A673 (cell line): ENCODE measurements at regions not wholly inside any gene's neighbourhood (a gene's known extent, or its start where the extent isn't known, plus 50 kb on each side); places are given as distances from the start of the nearest gene placed in this dataset.

Experiments used
- BruUV-seq: library from RNA; stranded (reverse); fragments of 400-500 nt; replicated peaks from 2 replicates; lab custom pipeline; 2021; lab: Mats Ljungman, UMichigan
- CTCF ChIA-PET: fragments of 300-600 bp; sonication (Branson Sonifier 250); formaldehyde crosslinking; loops from one replicate; lab custom pipeline; 2022; ENCODE audit warnings: antibody characterized with exemption; lab: Charles Lee
- POLR2A ChIA-PET: fragments of 300-600 bp; sonication (Branson Sonifier 250); formaldehyde crosslinking; loops from one replicate; lab custom pipeline; 2022; ENCODE audit warnings: antibody characterized with exemption; ENCODE audit not compliant: low non-redundant PET; lab: Charles Lee
- DNase-seq: peaks from one replicate; pipeline ENCODE4 v3.0.0-alpha.2; 2015; ENCODE audit warnings: low spot score
- H3K27ac ChIP-seq: fragments of 200-600 bp; sonication (generic); 2 replicates; pipeline ENCODE4 v1.5.1; 2016; ENCODE audit warnings: mixed run types, low read depth, mild to moderate bottlenecking, mixed read lengths, antibody characterized with exemption, low read length; ENCODE audit not compliant: poor library complexity, severe bottlenecking
- H3K27me3 ChIP-seq: fragments of 200-600 bp; sonication (generic); replicated peaks from 2 replicates; pipeline ENCODE4 v1.6.1; 2017; ENCODE audit warnings: mixed run types, low read depth, mild to moderate bottlenecking, mixed read lengths, antibody characterized with exemption, low read length; ENCODE audit not compliant: insufficient read depth, poor library complexity
- H3K36me3 ChIP-seq: fragments of 200-600 bp; sonication (generic); 2 replicates; pipeline ENCODE4 v1.6.1; 2016; ENCODE audit warnings: mixed run types, mild to moderate bottlenecking, mixed read lengths, antibody characterized with exemption, low read length; ENCODE audit not compliant: insufficient read depth, poor library complexity, severe bottlenecking
- H3K4me1 ChIP-seq: fragments of 200-600 bp; sonication (generic); 2 replicates; pipeline ENCODE4 v1.6.1; 2017; ENCODE audit warnings: mixed run types, mild to moderate bottlenecking, mixed read lengths, antibody characterized with exemption, low read length; ENCODE audit not compliant: insufficient read depth, poor library complexity, severe bottlenecking
- H3K4me3 ChIP-seq: fragments of 200-600 bp; sonication (generic); 2 replicates; pipeline ENCODE4 v1.5.1; 2016; ENCODE audit warnings: low read depth, mixed run types, mild to moderate bottlenecking, mixed read lengths, low read length; ENCODE audit not compliant: poor library complexity, severe bottlenecking
- H3K9me3 ChIP-seq: fragments of 200-600 bp; sonication (generic); 2 replicates; pipeline ENCODE4 v1.6.1; 2016; ENCODE audit warnings: mixed run types, low read depth, mild to moderate bottlenecking, mixed read lengths, antibody characterized with exemption, low read length; ENCODE audit not compliant: poor library complexity, severe bottlenecking
- CTCF ChIP-seq: fragments of 300-800, 200-600 bp; sonication (generic); conservative IDR thresholded peaks from 2 replicates; pipeline ENCODE4 v1.5.1; 2017; ENCODE audit warnings: low read depth, mild to moderate bottlenecking, antibody characterized with exemption, low read length, moderate library complexity, mixed read lengths
- EZH2 ChIP-seq: fragments of 200-600 bp; sonication (generic); IDR thresholded peaks from 2 replicates; pipeline ENCODE4 v1.6.1; 2017; ENCODE audit warnings: borderline replicate concordance, low read depth, mild to moderate bottlenecking, mixed read lengths, antibody characterized with exemption, low read length; ENCODE audit not compliant: poor library complexity, severe bottlenecking
- intact Hi-C: fragments of 100-400 bp; cut with micrococcal nuclease; formaldehyde crosslinking; loops from one replicate; pipeline ENCODE4 v1.10.0; 2022; ENCODE audit not compliant: unreplicated experiment

GRCh38 chr5:4984461-4984860 lies 155.7 kb upstream of the ADAMTS16 start:
- BruUV-seq = no TSS peak
- TF ChIP-seq EZH2 (no peak), CTCF (no peak)
- intact Hi-C loops = no loop called here
- ChIA-PET CTCF (no interaction called here), POLR2A (no interaction called here)
- no peak overlapping the region for H3K27ac ChIP-seq
- no peaks in the 10 kb centered on the region for H3K36me3 ChIP-seq
- H3K9me3 ChIP-seq = no peaks in the 10 kb centered on the region
- no peak for DNase-seq
- H3K4me3 ChIP-seq = no peak overlapping the region
- H3K4me1 ChIP-seq = no peaks in the 10 kb centered on the region
- peaks cover 20% of the 10 kb centered on the region for H3K27me3 ChIP-seq

GRCh38 chr5:4987431-4987830 lies 152.7 kb upstream of the ADAMTS16 start:
- DNase-seq = no peak
- H3K4me3 ChIP-seq = no peak overlapping the region
- H3K27me3 ChIP-seq = peaks cover 20% of the 10 kb centered on the region
- no TSS peak for BruUV-seq
- no peak for TF ChIP-seq CTCF
- TF ChIP-seq EZH2 = no peak
- no peaks in the 10 kb centered on the region for H3K9me3 ChIP-seq
- H3K4me1 ChIP-seq = no peaks in the 10 kb centered on the region
- intact Hi-C loops = no loop called here
- no peak overlapping the region for H3K27ac ChIP-seq
- ChIA-PET CTCF (no interaction called here), POLR2A (no interaction called here)
- H3K36me3 ChIP-seq = no peaks in the 10 kb centered on the region

- Histone ChIP-seq H3K9me3 (no peaks in the 10 kb centered on the region), H3K4me1 (no peaks in the 10 kb centered on the region), H3K4me3 (no peak overlapping the region), H3K27me3 (peaks cover 7% of the 10 kb centered on the region), H3K36me3 (no peaks in the 10 kb centered on the region), H3K27ac (no peak overlapping the region)
- no TSS peak for BruUV-seq
- POLR2A ChIA-PET = no interaction called here
- intact Hi-C loops = no loop called here
- DNase-seq = no peak
- TF ChIP-seq EZH2 (no peak), CTCF (no peak)
- CTCF ChIA-PET = no interaction called here
Observed at GRCh38 chr5:4989118-4989517, 151.0 kb upstream of the ADAMTS16 start.
